HG03565 (cell line): ENCODE measurements at regions not wholly inside any gene's neighbourhood (a gene's known extent, or its start where the extent isn't known, plus 50 kb on each side); places are given as distances from the start of the nearest gene placed in this dataset.
A peak's percentile ranks its signal among the peaks of the same experiment; 100 is the strongest.

Experiments
- ATAC-seq: cut with Tn5 transposase; IDR thresholded peaks from one replicate; pipeline ENCODE4 v1.9.1; 2021; ENCODE audit warnings: mild to moderate bottlenecking, moderate library complexity; ENCODE audit not compliant: unreplicated experiment

GRCh38 chr2:40760071-40760666 lies 308.3 kb upstream of the SLC8A1 start:
- ATAC-seq = peak; percentile 81

GRCh38 chr2:40773291-40773690 lies 321.4 kb upstream of the SLC8A1 start:
- ATAC-seq = no peak

GRCh38 chr2:40783704-40784103 lies 331.8 kb upstream of the SLC8A1 start:
- no peak for ATAC-seq

GRCh38 chr2:40786636-40787035 lies 334.7 kb upstream of the SLC8A1 start:
- no peak for ATAC-seq

- no peak for ATAC-seq
Observed at GRCh38 chr2:40797120-40797519, 345.2 kb upstream of the SLC8A1 start.

GRCh38 chr2:40803900-40804299 lies 352.0 kb upstream of the SLC8A1 start:
- no peak for ATAC-seq

GRCh38 chr2:40809156-40809555 lies 357.3 kb upstream of the SLC8A1 start:
- no peak for ATAC-seq

- ATAC-seq = no peak
Observed at GRCh38 chr2:40814616-40815015, 362.7 kb upstream of the SLC8A1 start.

- no peak for ATAC-seq
Observed at GRCh38 chr2:40820319-40820718, 368.4 kb upstream of the SLC8A1 start.

GRCh38 chr2:40823478-40823877 lies 371.6 kb upstream of the SLC8A1 start:
- ATAC-seq = no peak

- ATAC-seq = no peak
Observed at GRCh38 chr2:40824278-40824677, 372.4 kb upstream of the SLC8A1 start.

GRCh38 chr2:40827392-40827791 lies 375.5 kb upstream of the SLC8A1 start:
- ATAC-seq = no peak

- ATAC-seq = no peak
Observed at GRCh38 chr2:40831321-40831873, 379.5 kb upstream of the SLC8A1 start.

- no peak for ATAC-seq
Observed at GRCh38 chr2:40841856-40842255, 390.0 kb upstream of the SLC8A1 start.

GRCh38 chr2:40844353-40845277 lies 392.7 kb upstream of the SLC8A1 start:
- peak; percentile 56 for ATAC-seq

- ATAC-seq = no peak
Observed at GRCh38 chr2:40851661-40852060, 399.8 kb upstream of the SLC8A1 start.

GRCh38 chr2:40859617-40860016 lies 407.7 kb upstream of the SLC8A1 start:
- ATAC-seq = no peak

- no peak for ATAC-seq
Observed at GRCh38 chr2:40867829-40868228, 415.9 kb upstream of the SLC8A1 start.

GRCh38 chr2:40872580-40872979 lies 420.7 kb upstream of the SLC8A1 start:
- no peak for ATAC-seq

- ATAC-seq = no peak
Observed at GRCh38 chr2:40874380-40874779, 422.5 kb upstream of the SLC8A1 start.

GRCh38 chr2:40877734-40878288 lies 425.9 kb upstream of the SLC8A1 start:
- no peak for ATAC-seq

- ATAC-seq = no peak
Observed at GRCh38 chr2:40879305-40879704, 427.4 kb upstream of the SLC8A1 start.
